ENCODE measurements at regions not wholly inside any gene's neighbourhood (a gene's known extent, or its start where the extent isn't known, plus 50 kb on each side); places are given as distances from the start of the nearest gene placed in this dataset.

DNA sequence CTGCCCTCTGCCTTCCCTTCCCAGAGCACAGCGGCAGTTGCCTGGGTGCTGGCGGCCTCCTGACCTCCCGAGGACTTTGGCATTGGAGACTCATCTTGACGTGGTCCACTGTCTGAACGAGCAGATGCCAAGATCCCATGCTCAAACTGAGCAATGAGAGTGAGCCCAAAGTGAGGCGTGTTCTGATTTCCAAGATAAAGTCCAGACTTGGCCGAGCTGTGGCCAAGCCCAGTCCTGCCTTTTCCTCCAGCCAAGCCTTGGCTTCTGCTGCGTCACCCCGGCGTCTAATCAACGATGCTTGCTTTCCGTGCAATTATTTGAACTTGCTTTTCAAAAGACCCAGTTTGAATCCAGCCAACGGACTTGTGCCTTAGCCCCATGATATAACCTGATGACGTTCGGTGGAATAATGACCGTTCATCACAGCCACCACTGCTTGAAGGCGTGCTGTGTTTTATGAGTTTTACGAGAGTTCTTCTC, 179.2 kb downstream of the IRF8 start:
- no peak for TF ChIP-seq POLR2A (IDR thresholded peaks at IDR 0.05)
- TF ChIP-seq, protein P1, sequence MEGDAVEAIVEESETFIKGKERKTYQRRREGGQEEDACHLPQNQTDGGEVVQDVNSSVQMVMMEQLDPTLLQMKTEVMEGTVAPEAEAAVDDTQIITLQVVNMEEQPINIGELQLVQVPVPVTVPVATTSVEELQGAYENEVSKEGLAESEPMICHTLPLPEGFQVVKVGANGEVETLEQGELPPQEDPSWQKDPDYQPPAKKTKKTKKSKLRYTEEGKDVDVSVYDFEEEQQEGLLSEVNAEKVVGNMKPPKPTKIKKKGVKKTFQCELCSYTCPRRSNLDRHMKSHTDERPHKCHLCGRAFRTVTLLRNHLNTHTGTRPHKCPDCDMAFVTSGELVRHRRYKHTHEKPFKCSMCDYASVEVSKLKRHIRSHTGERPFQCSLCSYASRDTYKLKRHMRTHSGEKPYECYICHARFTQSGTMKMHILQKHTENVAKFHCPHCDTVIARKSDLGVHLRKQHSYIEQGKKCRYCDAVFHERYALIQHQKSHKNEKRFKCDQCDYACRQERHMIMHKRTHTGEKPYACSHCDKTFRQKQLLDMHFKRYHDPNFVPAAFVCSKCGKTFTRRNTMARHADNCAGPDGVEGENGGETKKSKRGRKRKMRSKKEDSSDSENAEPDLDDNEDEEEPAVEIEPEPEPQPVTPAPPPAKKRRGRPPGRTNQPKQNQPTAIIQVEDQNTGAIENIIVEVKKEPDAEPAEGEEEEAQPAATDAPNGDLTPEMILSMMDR (IDR thresholded peaks at IDR 0.05) = no peak

Measured in sigmoid colon (tissue), 3 donors.